Caco-2 (cell line): ENCODE measurements at regions not wholly inside any gene's neighbourhood (a gene's known extent, or its start where the extent isn't known, plus 50 kb on each side); places are given as distances from the start of the nearest gene placed in this dataset.

ENCODE experiments used
- BruUV-seq: library from RNA; stranded (reverse); fragments of 400-500 nt; replicated peaks from 2 replicates; lab custom pipeline; 2021; lab: Mats Ljungman, UMichigan
- CTCF ChIA-PET: fragments of 300-600 bp; sonication (Branson Sonifier 250); formaldehyde crosslinking; loops from one replicate; lab custom pipeline; 2022; ENCODE audit warnings: antibody characterized with exemption; lab: Charles Lee
- POLR2A ChIA-PET: fragments of 300-600 bp; sonication (Branson Sonifier 250); formaldehyde crosslinking; loops from one replicate; lab custom pipeline; 2022; ENCODE audit warnings: antibody characterized with exemption; lab: Charles Lee
- DNase-seq, 2 experiments: peaks; one replicate each; pipeline versions ENCODE4 v3.0.0 to v3.0.0-alpha.2; 2020 to 2022
- H3K27me3 ChIP-seq: replicated peaks from 2 replicates; pipeline ENCODE4 v1.6.0; 2011; ENCODE audit warnings: low read length; ENCODE audit not compliant: control insufficient read depth, insufficient read depth
- H3K36me3 ChIP-seq: 2 replicates; pipeline ENCODE4 v1.5.1; 2011; ENCODE audit warnings: low read length; ENCODE audit not compliant: control insufficient read depth, insufficient read depth
- H3K4me1 ChIP-seq: fragments of 250-450 bp; sonication (Bioruptor Pico); 2 replicates; pipeline ENCODE4 v1.5.1; 2020; ENCODE audit warnings: mild to moderate bottlenecking
- H3K4me3 ChIP-seq: 2 replicates; pipeline ENCODE4 v1.5.1; 2011; ENCODE audit warnings: low read depth, mild to moderate bottlenecking, control low read depth, low read length
- H3K9me3 ChIP-seq: fragments of 250-450 bp; sonication (Bioruptor Pico); 2 replicates; pipeline ENCODE4 v1.5.1; 2020; ENCODE audit warnings: mild to moderate bottlenecking, moderate library complexity
- H3K27ac Mint-ChIP-seq: one replicate; pipeline ENCODE4 v1.8.0; 2022; ENCODE audit warnings: mixed read lengths; ENCODE audit not compliant: unreplicated experiment
- H3K27me3 Mint-ChIP-seq: one replicate; pipeline ENCODE4 v1.8.0; 2022; ENCODE audit warnings: mixed read lengths; ENCODE audit not compliant: insufficient read depth, unreplicated experiment
- H3K36me3 Mint-ChIP-seq: one replicate; pipeline ENCODE4 v1.8.0; 2022; ENCODE audit warnings: mild to moderate bottlenecking, mixed read lengths; ENCODE audit not compliant: insufficient read depth, unreplicated experiment
- H3K4me1 Mint-ChIP-seq: one replicate; pipeline ENCODE4 v1.8.0; 2022; ENCODE audit warnings: low read depth, mixed read lengths; ENCODE audit not compliant: unreplicated experiment
- H3K4me3 Mint-ChIP-seq: one replicate; pipeline ENCODE4 v1.8.0; 2022; ENCODE audit warnings: mild to moderate bottlenecking, moderate library complexity, mixed read lengths; ENCODE audit not compliant: unreplicated experiment
- H3K9me3 Mint-ChIP-seq: one replicate; pipeline ENCODE4 v1.8.0; 2022; ENCODE audit warnings: mixed read lengths; ENCODE audit not compliant: unreplicated experiment
- intact Hi-C: fragments of 100-400 bp; cut with micrococcal nuclease; formaldehyde crosslinking; loops from one replicate; pipeline ENCODE4 v1.10.0; 2022; ENCODE audit not compliant: unreplicated experiment
- TF ChIP-seq, protein P1 (sequence below), 2 experiments: fragments of 200-600 bp in 1 of 2; IDR thresholded peaks; 1 replicate in 1 of 2; 2 replicates in 1 of 2; pipeline versions ENCODE4 v1.5.1 to v1.8.0; 2011 to 2022; ENCODE audit warnings: antibody characterized with exemption in 1 of 2, control low read depth in 1 of 2, inconsistent platforms in 1 of 2, low read depth in 1 of 2, low read length in 1 of 2, mild to moderate bottlenecking in 1 of 2, moderate library complexity in 1 of 2; ENCODE audit not compliant: insufficient read depth in 1 of 2, severe bottlenecking in 1 of 2, unreplicated experiment in 1 of 2

DNA sequence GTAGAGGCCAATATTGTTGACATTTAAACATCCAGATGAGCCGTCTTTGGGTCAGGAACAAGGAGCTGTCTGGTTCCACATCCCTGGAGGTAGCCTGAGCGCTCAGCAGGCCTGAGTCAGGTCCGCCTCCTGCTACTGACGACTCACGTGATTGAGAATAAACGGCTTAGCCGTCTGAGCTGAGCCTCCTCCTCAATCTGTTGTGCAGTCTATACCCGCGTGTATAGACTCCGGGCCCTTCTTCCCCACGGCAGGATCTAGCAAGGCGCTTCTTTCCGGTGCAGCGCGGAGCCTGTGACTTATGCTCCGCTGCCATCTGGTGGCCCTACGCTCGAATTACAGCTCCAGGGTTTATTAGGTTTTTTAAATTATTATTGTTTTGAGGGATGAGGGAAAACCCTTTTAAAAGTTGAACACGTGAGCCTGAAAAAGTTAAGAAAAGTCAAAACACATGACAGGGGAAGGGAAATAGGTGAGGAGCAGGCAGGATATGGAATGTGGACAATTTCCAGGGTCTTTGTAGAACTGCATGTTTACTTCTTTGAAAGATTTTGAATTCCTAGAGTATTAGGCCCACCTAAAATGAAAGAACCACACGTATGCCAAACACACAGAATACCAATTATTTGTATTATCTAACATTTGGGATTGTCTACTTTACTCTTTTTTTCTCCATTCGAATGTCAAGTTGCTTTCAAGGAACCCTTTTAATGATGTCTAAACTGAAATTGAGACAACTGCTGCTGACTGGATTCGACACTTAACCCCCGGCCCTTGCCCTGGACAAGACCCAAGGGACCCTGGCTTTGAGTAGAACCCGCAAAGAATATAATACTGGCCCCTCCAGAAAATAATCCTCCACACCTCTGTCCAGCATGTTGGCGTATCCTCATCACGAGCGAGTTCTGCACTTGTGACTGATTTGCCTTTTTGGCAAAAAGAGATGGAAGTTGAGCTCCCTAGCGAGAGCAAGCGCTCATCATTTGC, 112.4 kb upstream of the ZNF236 start:
- no peaks in the 10 kb centered on the region for H3K27me3 ChIP-seq
- TF ChIP-seq, protein P1, sequence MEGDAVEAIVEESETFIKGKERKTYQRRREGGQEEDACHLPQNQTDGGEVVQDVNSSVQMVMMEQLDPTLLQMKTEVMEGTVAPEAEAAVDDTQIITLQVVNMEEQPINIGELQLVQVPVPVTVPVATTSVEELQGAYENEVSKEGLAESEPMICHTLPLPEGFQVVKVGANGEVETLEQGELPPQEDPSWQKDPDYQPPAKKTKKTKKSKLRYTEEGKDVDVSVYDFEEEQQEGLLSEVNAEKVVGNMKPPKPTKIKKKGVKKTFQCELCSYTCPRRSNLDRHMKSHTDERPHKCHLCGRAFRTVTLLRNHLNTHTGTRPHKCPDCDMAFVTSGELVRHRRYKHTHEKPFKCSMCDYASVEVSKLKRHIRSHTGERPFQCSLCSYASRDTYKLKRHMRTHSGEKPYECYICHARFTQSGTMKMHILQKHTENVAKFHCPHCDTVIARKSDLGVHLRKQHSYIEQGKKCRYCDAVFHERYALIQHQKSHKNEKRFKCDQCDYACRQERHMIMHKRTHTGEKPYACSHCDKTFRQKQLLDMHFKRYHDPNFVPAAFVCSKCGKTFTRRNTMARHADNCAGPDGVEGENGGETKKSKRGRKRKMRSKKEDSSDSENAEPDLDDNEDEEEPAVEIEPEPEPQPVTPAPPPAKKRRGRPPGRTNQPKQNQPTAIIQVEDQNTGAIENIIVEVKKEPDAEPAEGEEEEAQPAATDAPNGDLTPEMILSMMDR (IDR thresholded peaks at IDR 0.05; ENCODE audit: insufficient read depth in 1 of 2, low read depth in 1 of 2, low read length in 1 of 2, severe bottlenecking in 1 of 2, unreplicated experiment in 1 of 2), result peak; percentile 37 to 60
- Mint-ChIP-seq H3K36me3 (no peaks in the 10 kb centered on the region), H3K4me1 (no peaks in the 10 kb centered on the region), H3K9me3 (no peaks in the 10 kb centered on the region), H3K27ac (no peak overlapping the region), H3K4me3 (no peak overlapping the region), H3K27me3 (no peaks in the 10 kb centered on the region)
- POLR2A ChIA-PET, result no interaction called here
- no peaks in the 10 kb centered on the region for H3K36me3 ChIP-seq
- peak; percentile 23 to 41 for DNase-seq
- H3K9me3 ChIP-seq, result no peaks in the 10 kb centered on the region
- CTCF ChIA-PET, result interaction anchor here (1.0 to 1.2 kb wide), 3 partner anchors 11 to 358 kb away, joined by 3 to 6 read pairs (median 3); no protein-coding TSS in a partner anchor
- BruUV-seq, result no TSS peak
- H3K4me1 ChIP-seq, result no peaks in the 10 kb centered on the region
- H3K4me3 ChIP-seq, result no peak overlapping the region
- intact Hi-C loops, result loop anchor here (1.0 kb wide), 1 partner anchor 311 kb away; no protein-coding TSS in a partner anchor

GRCh38 chr18:76708722-76709353, 113.5 kb upstream of the ZNF236 start:
- Histone ChIP-seq H3K36me3 (no peaks in the 10 kb centered on the region), H3K9me3 (no peaks in the 10 kb centered on the region), H3K4me1 (no peaks in the 10 kb centered on the region), H3K4me3 (no peak overlapping the region), H3K27me3 (no peaks in the 10 kb centered on the region)
- no peak for DNase-seq
- no peaks in the 10 kb centered on the region for H3K9me3 Mint-ChIP-seq
- TF ChIP-seq, protein P1 (IDR thresholded peaks at IDR 0.05; ENCODE audit: insufficient read depth in 1 of 2, low read depth in 1 of 2, low read length in 1 of 2, severe bottlenecking in 1 of 2, unreplicated experiment in 1 of 2), result no peak
- H3K36me3 Mint-ChIP-seq, result no peaks in the 10 kb centered on the region
- H3K4me3 Mint-ChIP-seq, result no peak overlapping the region
- H3K27me3 Mint-ChIP-seq, result no peaks in the 10 kb centered on the region
- ChIA-PET POLR2A (no interaction called here), CTCF (no interaction called here)
- H3K27ac Mint-ChIP-seq, result no peak overlapping the region
- intact Hi-C loops, result loop anchor here (1.0 kb wide), 1 partner anchor 310 kb away; no protein-coding TSS in a partner anchor
- H3K4me1 Mint-ChIP-seq, result no peaks in the 10 kb centered on the region
- BruUV-seq, result no TSS peak

DNA sequence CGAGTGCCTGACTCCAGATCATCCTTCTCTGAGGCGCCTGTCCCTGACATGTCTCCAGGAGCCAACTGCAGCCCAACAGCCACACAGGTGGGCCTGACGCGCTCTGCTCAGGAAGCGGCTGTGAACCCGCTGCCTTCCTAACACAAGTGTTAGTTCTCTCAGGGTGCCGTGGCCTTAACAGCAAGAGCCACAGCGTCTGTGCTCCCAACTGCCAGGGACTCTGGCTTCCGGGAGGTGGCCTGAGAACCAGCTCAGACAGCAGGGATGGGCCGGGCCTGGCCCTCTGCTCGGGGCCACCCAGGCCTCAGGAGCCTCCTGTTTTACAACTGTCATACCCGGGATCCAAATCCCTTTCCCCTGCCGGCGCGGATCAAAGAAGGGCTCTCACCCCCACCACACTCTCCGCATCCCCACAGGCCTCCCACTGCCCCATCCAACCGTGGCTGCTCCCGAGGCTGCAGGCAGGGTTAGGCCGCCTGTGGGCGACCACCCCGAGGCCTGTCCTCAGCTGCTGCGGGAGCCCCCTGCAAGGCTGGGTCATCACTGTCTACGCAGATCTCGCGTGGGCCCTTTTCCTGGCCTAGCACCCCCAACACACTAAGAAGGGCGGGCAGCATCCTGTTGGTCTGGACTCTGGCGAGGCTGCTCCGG, 114.2 kb upstream of the ZNF236 start:
- intact Hi-C loops, result no loop called here
- no peak overlapping the region for H3K4me3 ChIP-seq
- H3K9me3 ChIP-seq, result no peaks in the 10 kb centered on the region
- Mint-ChIP-seq H3K4me3 (no peak overlapping the region), H3K27ac (no peak overlapping the region), H3K27me3 (no peaks in the 10 kb centered on the region), H3K36me3 (no peaks in the 10 kb centered on the region), H3K4me1 (no peaks in the 10 kb centered on the region), H3K9me3 (no peaks in the 10 kb centered on the region)
- H3K27me3 ChIP-seq, result no peaks in the 10 kb centered on the region
- TF ChIP-seq, protein P1 (IDR thresholded peaks at IDR 0.05; ENCODE audit: insufficient read depth in 1 of 2, low read depth in 1 of 2, low read length in 1 of 2, severe bottlenecking in 1 of 2, unreplicated experiment in 1 of 2), result no peak
- H3K36me3 ChIP-seq, result no peaks in the 10 kb centered on the region
- DNase-seq, result no peak
- H3K4me1 ChIP-seq, result no peaks in the 10 kb centered on the region
- BruUV-seq, result no TSS peak
- CTCF ChIA-PET, result no interaction called here
- POLR2A ChIA-PET, result no interaction called here
